Neural progenitor cell (in vitro differentiated cells): ENCODE measurements at regions not wholly inside any gene's neighbourhood (a gene's known extent, or its start where the extent isn't known, plus 50 kb on each side); places are given as distances from the start of the nearest gene placed in this dataset.

ENCODE experiments used
- DNase-seq: peaks from one replicate; pipeline ENCODE4 v3.0.0-alpha.2; 2016; ENCODE audit warnings: low spot score
- H2AFZ ChIP-seq: fragments of 200-600 bp; sonication (generic); replicated peaks from 2 replicates; pipeline ENCODE4 v1.6.1; 2016; ENCODE audit warnings: antibody characterized with exemption
- H3F3A ChIP-seq: fragments of 200-600 bp; sonication (generic); 2 replicates; pipeline ENCODE4 v1.6.1; 2016; ENCODE audit warnings: antibody characterized with exemption, low read depth
- H3K27ac ChIP-seq: fragments of 200-600 bp; sonication (generic); 2 replicates; pipeline ENCODE4 v1.5.1; 2016; ENCODE audit warnings: mild to moderate bottlenecking
- H3K27me3 ChIP-seq: fragments of 200-600 bp; sonication (generic); 2 replicates; pipeline ENCODE4 v1.6.1; 2016; ENCODE audit warnings: mild to moderate bottlenecking, moderate library complexity
- H3K36me3 ChIP-seq: fragments of 200-600 bp; sonication (generic); 2 replicates; pipeline ENCODE4 v1.5.1; 2016
- H3K4me1 ChIP-seq: fragments of 200-600 bp; sonication (generic); 2 replicates; pipeline ENCODE4 v1.6.1; 2016; ENCODE audit warnings: mixed run types
- H3K4me2 ChIP-seq: fragments of 200-600 bp; sonication (generic); 2 replicates; pipeline ENCODE4 v1.6.1; 2016
- H3K4me3 ChIP-seq: fragments of 200-600 bp; sonication (generic); 2 replicates; pipeline ENCODE4 v1.5.1; 2016
- H3K79me2 ChIP-seq: fragments of 200-600 bp; sonication (generic); 2 replicates; pipeline ENCODE4 v1.6.1; 2016; ENCODE audit warnings: low read depth
- H3K9ac ChIP-seq: fragments of 200-600 bp; sonication (generic); 2 replicates; pipeline ENCODE4 v1.6.1; 2016
- H3K9me3 ChIP-seq: fragments of 200-600 bp; sonication (generic); 2 replicates; pipeline ENCODE4 v1.5.1; 2016; ENCODE audit warnings: low read depth
- H4K20me1 ChIP-seq: fragments of 200-600 bp; sonication (generic); 2 replicates; pipeline ENCODE4 v1.6.1; 2016; ENCODE audit warnings: low read depth
- H3K27ac Mint-ChIP-seq: 3 replicates; pipeline ENCODE4 v1.8.0; 2021; ENCODE audit warnings: mixed read lengths
- H3K27me3 Mint-ChIP-seq: 2 replicates; pipeline ENCODE4 v1.8.0; 2022; ENCODE audit warnings: low read depth, mild to moderate bottlenecking, inconsistent platforms, moderate library complexity, mixed read lengths; ENCODE audit not compliant: insufficient read depth
- H3K36me3 Mint-ChIP-seq: 3 replicates; pipeline ENCODE4 v1.8.0; 2021; ENCODE audit warnings: mixed read lengths
- H3K4me1 Mint-ChIP-seq: 3 replicates; pipeline ENCODE4 v1.8.0; 2021; ENCODE audit warnings: mixed read lengths
- H3K4me3 Mint-ChIP-seq: 3 replicates; pipeline ENCODE4 v1.8.0; 2021; ENCODE audit warnings: mild to moderate bottlenecking, moderate library complexity, mixed read lengths
- H3K9me3 Mint-ChIP-seq: 3 replicates; pipeline ENCODE4 v1.8.0; 2020; ENCODE audit warnings: mixed read lengths
- EZH2 ChIP-seq: fragments of 200-600 bp; sonication (generic); IDR thresholded peaks from 2 replicates; pipeline ENCODE4 v1.6.1; 2017; ENCODE audit warnings: antibody characterized with exemption, mild to moderate bottlenecking, moderate library complexity
- EZH2phosphoT487 ChIP-seq: fragments of 200-600 bp; sonication (generic); IDR thresholded peaks from 2 replicates; pipeline ENCODE4 v1.6.1; 2017; ENCODE audit warnings: antibody characterized with exemption
- TF ChIP-seq, protein P1 (sequence below): fragments of 200-600 bp; sonication (generic); IDR thresholded peaks from 2 replicates; pipeline ENCODE4 v1.5.1; 2017; ENCODE audit warnings: antibody characterized with exemption, mild to moderate bottlenecking

- Histone ChIP-seq H2AFZ (no peak overlapping the region), H3K27ac (no peak overlapping the region), H3K9me3 (no peaks in the 10 kb centered on the region), H4K20me1 (no peaks in the 10 kb centered on the region), H3K9ac (no peak overlapping the region), H3K36me3 (no peaks in the 10 kb centered on the region), H3K4me3 (no peak overlapping the region), H3F3A (no peaks in the 10 kb centered on the region), H3K4me2 (no peak overlapping the region), H3K4me1 (peaks cover 6% of the 10 kb centered on the region), H3K79me2 (no peaks in the 10 kb centered on the region), H3K27me3 (no peaks in the 10 kb centered on the region)
- Mint-ChIP-seq H3K36me3 (no peaks in the 10 kb centered on the region), H3K27me3 (peaks cover 11% of the 10 kb centered on the region), H3K9me3 (no peaks in the 10 kb centered on the region), H3K27ac (no peak overlapping the region), H3K4me3 (no peak overlapping the region), H3K4me1 (no peaks in the 10 kb centered on the region)
- no peak for DNase-seq
- TF ChIP-seq, protein P1, sequence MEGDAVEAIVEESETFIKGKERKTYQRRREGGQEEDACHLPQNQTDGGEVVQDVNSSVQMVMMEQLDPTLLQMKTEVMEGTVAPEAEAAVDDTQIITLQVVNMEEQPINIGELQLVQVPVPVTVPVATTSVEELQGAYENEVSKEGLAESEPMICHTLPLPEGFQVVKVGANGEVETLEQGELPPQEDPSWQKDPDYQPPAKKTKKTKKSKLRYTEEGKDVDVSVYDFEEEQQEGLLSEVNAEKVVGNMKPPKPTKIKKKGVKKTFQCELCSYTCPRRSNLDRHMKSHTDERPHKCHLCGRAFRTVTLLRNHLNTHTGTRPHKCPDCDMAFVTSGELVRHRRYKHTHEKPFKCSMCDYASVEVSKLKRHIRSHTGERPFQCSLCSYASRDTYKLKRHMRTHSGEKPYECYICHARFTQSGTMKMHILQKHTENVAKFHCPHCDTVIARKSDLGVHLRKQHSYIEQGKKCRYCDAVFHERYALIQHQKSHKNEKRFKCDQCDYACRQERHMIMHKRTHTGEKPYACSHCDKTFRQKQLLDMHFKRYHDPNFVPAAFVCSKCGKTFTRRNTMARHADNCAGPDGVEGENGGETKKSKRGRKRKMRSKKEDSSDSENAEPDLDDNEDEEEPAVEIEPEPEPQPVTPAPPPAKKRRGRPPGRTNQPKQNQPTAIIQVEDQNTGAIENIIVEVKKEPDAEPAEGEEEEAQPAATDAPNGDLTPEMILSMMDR, result no peak
- no peak for TF ChIP-seq EZH2phosphoT487
- TF ChIP-seq EZH2, result no peak
Measured at GRCh38 chr4:10237131-10237530, 120.5 kb upstream of the WDR1 start.

DNA sequence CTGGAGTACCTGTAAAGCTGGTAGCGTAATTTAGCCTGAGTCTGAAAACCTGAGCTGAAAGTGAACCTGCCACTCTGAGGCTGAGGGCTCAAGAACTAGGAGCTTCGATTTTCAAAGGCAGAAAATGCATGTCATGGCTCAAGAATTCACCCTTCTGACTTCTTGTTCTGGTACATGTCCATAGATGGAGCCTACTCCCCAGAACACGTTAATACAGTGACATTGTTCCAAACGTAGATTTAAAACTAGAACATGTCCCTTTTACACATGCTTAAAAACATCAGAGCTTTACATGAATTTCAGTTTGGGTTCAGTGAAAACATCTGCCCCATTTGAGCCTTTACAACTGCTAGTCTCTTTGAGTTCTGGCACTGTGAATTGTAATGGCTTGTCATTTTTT is 115.5 kb upstream of the WDR1 start:
- no peaks in the 10 kb centered on the region for H3K4me1 ChIP-seq
- Mint-ChIP-seq H3K4me1 (no peaks in the 10 kb centered on the region), H3K36me3 (no peaks in the 10 kb centered on the region), H3K9me3 (no peaks in the 10 kb centered on the region), H3K4me3 (no peak overlapping the region), H3K27me3 (peaks cover 11% of the 10 kb centered on the region), H3K27ac (no peak overlapping the region)
- H3K9ac ChIP-seq, result no peak overlapping the region
- no peak overlapping the region for H2AFZ ChIP-seq
- H3K27ac ChIP-seq, result no peak overlapping the region
- no peaks in the 10 kb centered on the region for H3F3A ChIP-seq
- TF ChIP-seq EZH2 (no peak), EZH2phosphoT487 (no peak)
- TF ChIP-seq, protein P1, result no peak
- no peak overlapping the region for H3K4me2 ChIP-seq
- H3K79me2 ChIP-seq, result no peaks in the 10 kb centered on the region
- DNase-seq, result no peak
- no peak overlapping the region for H3K4me3 ChIP-seq
- H4K20me1 ChIP-seq, result no peaks in the 10 kb centered on the region
- no peaks in the 10 kb centered on the region for H3K36me3 ChIP-seq
- H3K9me3 ChIP-seq, result no peaks in the 10 kb centered on the region
- no peaks in the 10 kb centered on the region for H3K27me3 ChIP-seq

DNA sequence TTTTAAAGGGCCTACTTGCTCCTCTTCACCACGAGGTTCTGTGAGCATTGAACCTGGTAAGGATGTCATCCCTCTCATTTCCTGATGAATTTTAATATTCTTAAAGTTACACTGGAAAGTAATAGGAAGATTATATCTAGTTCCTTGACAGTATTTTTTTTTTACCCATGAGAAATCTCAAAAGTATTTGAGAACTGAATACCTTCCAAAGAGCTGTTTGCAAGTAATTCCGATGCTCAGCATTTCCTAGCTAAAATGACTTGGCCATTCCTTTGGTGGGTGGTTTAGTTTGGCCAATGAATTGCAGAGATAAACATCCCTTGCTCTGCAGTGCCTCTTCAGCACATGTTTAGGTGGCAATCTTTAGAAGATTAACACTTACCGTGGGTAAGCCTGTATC is 110.2 kb upstream of the WDR1 start:
- Histone ChIP-seq H3K27ac (no peak overlapping the region), H3K4me1 (no peaks in the 10 kb centered on the region), H3K9me3 (no peaks in the 10 kb centered on the region), H3K27me3 (no peaks in the 10 kb centered on the region), H3K4me2 (no peak overlapping the region), H3F3A (no peaks in the 10 kb centered on the region), H3K36me3 (no peaks in the 10 kb centered on the region), H2AFZ (no peak overlapping the region), H3K9ac (no peak overlapping the region), H4K20me1 (no peaks in the 10 kb centered on the region), H3K79me2 (no peaks in the 10 kb centered on the region), H3K4me3 (no peak overlapping the region)
- no peak overlapping the region for H3K27ac Mint-ChIP-seq
- H3K36me3 Mint-ChIP-seq, result no peaks in the 10 kb centered on the region
- no peak for DNase-seq
- H3K27me3 Mint-ChIP-seq, result peaks cover 2% of the 10 kb centered on the region
- H3K9me3 Mint-ChIP-seq, result no peaks in the 10 kb centered on the region
- no peak overlapping the region for H3K4me3 Mint-ChIP-seq
- H3K4me1 Mint-ChIP-seq, result no peaks in the 10 kb centered on the region
- TF ChIP-seq EZH2 (no peak), EZH2phosphoT487 (no peak)
- TF ChIP-seq, protein P1, result no peak

- no peak overlapping the region for H3K4me3 Mint-ChIP-seq
Measured at GRCh38 chr4:10225096-10225495, 108.5 kb upstream of the WDR1 start.

More at GRCh38 chr4:10225096-10225495, 108.5 kb upstream of the WDR1 start:
- Histone ChIP-seq H3K4me2 (no peak overlapping the region), H3K4me1 (no peaks in the 10 kb centered on the region), H2AFZ (no peak overlapping the region), H3K79me2 (no peaks in the 10 kb centered on the region), H3F3A (no peaks in the 10 kb centered on the region), H4K20me1 (no peaks in the 10 kb centered on the region), H3K9me3 (no peaks in the 10 kb centered on the region), H3K36me3 (no peaks in the 10 kb centered on the region), H3K9ac (no peak overlapping the region), H3K27ac (no peak overlapping the region), H3K27me3 (no peaks in the 10 kb centered on the region), H3K4me3 (no peak overlapping the region)
- H3K4me1 Mint-ChIP-seq, result no peaks in the 10 kb centered on the region
- no peak overlapping the region for H3K27ac Mint-ChIP-seq
- no peaks in the 10 kb centered on the region for H3K9me3 Mint-ChIP-seq
- TF ChIP-seq, protein P1, result no peak
- no peak for TF ChIP-seq EZH2phosphoT487
- no peak for TF ChIP-seq EZH2
- peaks cover 2% of the 10 kb centered on the region for H3K27me3 Mint-ChIP-seq
- DNase-seq, result no peak
- no peaks in the 10 kb centered on the region for H3K36me3 Mint-ChIP-seq
